CD4-positive, alpha-beta T cell (primary cell): ENCODE measurements at regions not wholly inside any gene's neighbourhood (a gene's known extent, or its start where the extent isn't known, plus 50 kb on each side); places are given as distances from the start of the nearest gene placed in this dataset.
"Not testable (repeated sequence)": the region's sequence is repeated elsewhere in the genome, so short reads cannot be mapped to it uniquely, and the experiment has no call there.

Source experiments
- ATAC-seq: fragments of 200-7000 bp; cut with Tn5 transposase; one replicate; pipeline ENCODE4 v1.10.0; 2022; ENCODE audit warnings: mild to moderate bottlenecking; ENCODE audit not compliant: poor library complexity
- CTCF ChIA-PET: fragments of 350-600 bp; sonication (Branson Sonifier 250); formaldehyde crosslinking; loops from one replicate; lab custom pipeline; 2021; ENCODE audit warnings: antibody characterized with exemption, inconsistent platforms; lab: Charles Lee
- POLR2A ChIA-PET: fragments of 350-600 bp; sonication (Branson Sonifier 250); formaldehyde crosslinking; loops from one replicate; lab custom pipeline; 2021; ENCODE audit warnings: antibody characterized with exemption, inconsistent platforms; lab: Charles Lee
- DNase-seq, 14 experiments: peaks; one replicate each; pipeline ENCODE4 v3.0.0-alpha.2; 2013 to 2020; ENCODE audit warnings: mixed read lengths in 2 of 14
- H3K27ac ChIP-seq, 2 donors: one replicate each; pipeline versions ENCODE4 v1.5.1 to v1.7.0; 2013; ENCODE audit warnings: low read length in 2 of 2, low read depth in 1 of 2, mild to moderate bottlenecking in 1 of 2
- H3K27me3 ChIP-seq, 2 experiments: 1 replicate in 1 of 2; 2 replicates in 1 of 2; pipeline versions ENCODE4 v1.6.1 to v1.7.0; 2013; ENCODE audit warnings: low read length in 2 of 2, control low read depth in 1 of 2, mild to moderate bottlenecking in 1 of 2, moderate library complexity in 1 of 2; ENCODE audit not compliant: insufficient read depth in 2 of 2, control insufficient read depth in 1 of 2
- H3K36me3 ChIP-seq: one replicate; pipeline ENCODE4 v1.6.1; 2013; ENCODE audit warnings: low read length, control low read depth; ENCODE audit not compliant: insufficient read depth
- H3K4me1 ChIP-seq: one replicate; pipeline ENCODE4 v1.6.1; 2013; ENCODE audit warnings: low read length, control low read depth; ENCODE audit not compliant: insufficient read depth
- H3K4me3 ChIP-seq: one replicate; pipeline ENCODE4 v1.5.1; 2013; ENCODE audit warnings: mild to moderate bottlenecking, low read length, moderate library complexity
- H3K9me3 ChIP-seq, 2 experiments: 1 replicate in 1 of 2; 2 replicates in 1 of 2; pipeline versions ENCODE4 v1.6.1 to v1.7.0; 2013; ENCODE audit warnings: low read length in 2 of 2, mild to moderate bottlenecking in 2 of 2, control low read depth in 1 of 2, moderate library complexity in 1 of 2; ENCODE audit not compliant: control insufficient read depth in 1 of 2, insufficient read depth in 1 of 2
- H3K27ac Mint-ChIP-seq: one replicate; pipeline ENCODE4 v1.8.0; 2020; ENCODE audit warnings: mixed read lengths
- H3K27me3 Mint-ChIP-seq: one replicate; pipeline ENCODE4 v1.8.0; 2021; ENCODE audit warnings: mixed read lengths
- H3K36me3 Mint-ChIP-seq: one replicate; pipeline ENCODE4 v1.8.0; 2021; ENCODE audit warnings: low read depth, mixed read lengths
- H3K4me1 Mint-ChIP-seq: one replicate; pipeline ENCODE4 v1.8.0; 2021; ENCODE audit warnings: low read depth, mixed read lengths
- H3K4me3 Mint-ChIP-seq: one replicate; pipeline ENCODE4 v1.8.0; 2020; ENCODE audit warnings: mild to moderate bottlenecking, mixed read lengths
- H3K9me3 Mint-ChIP-seq: one replicate; pipeline ENCODE4 v1.8.0; 2020; ENCODE audit warnings: mixed read lengths
- intact Hi-C, 2 experiments: fragments of 100-400 bp; cut with DNase I in 1 of 2; cut with micrococcal nuclease in 1 of 2; formaldehyde crosslinking; loops; one replicate each; pipeline versions ENCODE4 v1.15.1 to v1.9.0; 2023 to 2025; cut with DNase I, micrococcal nuclease
- TF ChIP-seq, protein P1 (sequence below): fragments of 200-600 bp; IDR thresholded peaks from one replicate; pipeline ENCODE4 v1.8.0; 2022; ENCODE audit warnings: antibody characterized with exemption, mild to moderate bottlenecking

GRCh38 chr10:16195894-16196293 is 240.9 kb upstream of the PTER start:
- Histone ChIP-seq H3K4me1 (no peaks in the 10 kb centered on the region), H3K4me3 (no peak overlapping the region), H3K27me3 (no peaks in the 10 kb centered on the region), H3K27ac (no peak overlapping the region), H3K36me3 (no peaks in the 10 kb centered on the region), H3K9me3 (peaks cover 0 to 3% of the 10 kb centered on the region in 2 experiments)
- no peaks in the 10 kb centered on the region for H3K36me3 Mint-ChIP-seq
- DNase-seq (no peak), ATAC-seq (no peak)
- intact Hi-C loops, result no loop called here
- no peak overlapping the region for H3K27ac Mint-ChIP-seq
- H3K27me3 Mint-ChIP-seq, result peaks cover 5% of the 10 kb centered on the region
- TF ChIP-seq, protein P1, sequence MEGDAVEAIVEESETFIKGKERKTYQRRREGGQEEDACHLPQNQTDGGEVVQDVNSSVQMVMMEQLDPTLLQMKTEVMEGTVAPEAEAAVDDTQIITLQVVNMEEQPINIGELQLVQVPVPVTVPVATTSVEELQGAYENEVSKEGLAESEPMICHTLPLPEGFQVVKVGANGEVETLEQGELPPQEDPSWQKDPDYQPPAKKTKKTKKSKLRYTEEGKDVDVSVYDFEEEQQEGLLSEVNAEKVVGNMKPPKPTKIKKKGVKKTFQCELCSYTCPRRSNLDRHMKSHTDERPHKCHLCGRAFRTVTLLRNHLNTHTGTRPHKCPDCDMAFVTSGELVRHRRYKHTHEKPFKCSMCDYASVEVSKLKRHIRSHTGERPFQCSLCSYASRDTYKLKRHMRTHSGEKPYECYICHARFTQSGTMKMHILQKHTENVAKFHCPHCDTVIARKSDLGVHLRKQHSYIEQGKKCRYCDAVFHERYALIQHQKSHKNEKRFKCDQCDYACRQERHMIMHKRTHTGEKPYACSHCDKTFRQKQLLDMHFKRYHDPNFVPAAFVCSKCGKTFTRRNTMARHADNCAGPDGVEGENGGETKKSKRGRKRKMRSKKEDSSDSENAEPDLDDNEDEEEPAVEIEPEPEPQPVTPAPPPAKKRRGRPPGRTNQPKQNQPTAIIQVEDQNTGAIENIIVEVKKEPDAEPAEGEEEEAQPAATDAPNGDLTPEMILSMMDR, result no peak
- H3K4me1 Mint-ChIP-seq, result peaks cover 8% of the 10 kb centered on the region
- peaks cover 4% of the 10 kb centered on the region for H3K9me3 Mint-ChIP-seq
- no peak overlapping the region for H3K4me3 Mint-ChIP-seq
- CTCF ChIA-PET, result no interaction called here
- POLR2A ChIA-PET, result no interaction called here

- H3K36me3 ChIP-seq, result no peaks in the 10 kb centered on the region
- Mint-ChIP-seq H3K4me3 (no peak overlapping the region), H3K27me3 (no peaks in the 10 kb centered on the region), H3K36me3 (no peaks in the 10 kb centered on the region), H3K9me3 (peaks cover 4% of the 10 kb centered on the region), H3K4me1 (peaks cover 8% of the 10 kb centered on the region), H3K27ac (no peak overlapping the region)
- CTCF ChIA-PET, result no interaction called here
- no peak overlapping the region for H3K27ac ChIP-seq
- peaks cover 0 to 3% of the 10 kb centered on the region in 2 experiments for H3K9me3 ChIP-seq
- no peak for ATAC-seq
- intact Hi-C loops, result no loop called here
- DNase-seq, result no peak
- no peaks in the 10 kb centered on the region for H3K4me1 ChIP-seq
- no peak overlapping the region for H3K4me3 ChIP-seq
- TF ChIP-seq, protein P1, result no peak
- POLR2A ChIA-PET, result no interaction called here
- H3K27me3 ChIP-seq, result no peaks in the 10 kb centered on the region
Measured at GRCh38 chr10:16199216-16199615, 237.6 kb upstream of the PTER start.

- H3K4me3 ChIP-seq, H3K4me1 ChIP-seq, CTCF ChIA-PET, H3K27ac Mint-ChIP-seq, H3K27me3 ChIP-seq, H3K4me1 Mint-ChIP-seq, H3K36me3 Mint-ChIP-seq, H3K36me3 ChIP-seq, DNase-seq, H3K27me3 Mint-ChIP-seq, H3K27ac ChIP-seq, H3K4me3 Mint-ChIP-seq, ATAC-seq, intact Hi-C loops, POLR2A ChIA-PET: not testable (repeated sequence)
- peaks cover 3 to 19% of the 10 kb centered on the region in 2 experiments for H3K9me3 ChIP-seq
- peaks cover 31% of the 10 kb centered on the region for H3K9me3 Mint-ChIP-seq
Measured at GRCh38 chr10:16223618-16224017, 213.2 kb upstream of the PTER start.

- H3K27ac Mint-ChIP-seq, result no peak overlapping the region
Measured at GRCh38 chr10:16227674-16228073, 209.1 kb upstream of the PTER start.

More at GRCh38 chr10:16227674-16228073, 209.1 kb upstream of the PTER start:
- no peak overlapping the region for H3K4me3 Mint-ChIP-seq
- Histone ChIP-seq H3K4me1 (no peaks in the 10 kb centered on the region), H3K27ac (no peak overlapping the region), H3K36me3 (no peaks in the 10 kb centered on the region), H3K4me3 (no peak overlapping the region), H3K27me3 (no peaks in the 10 kb centered on the region), H3K9me3 (peaks cover 3 to 14% of the 10 kb centered on the region in 2 experiments)
- TF ChIP-seq, protein P1, result no peak
- ATAC-seq (no peak), DNase-seq (no peak)
- intact Hi-C loops, result no loop called here
- no peaks in the 10 kb centered on the region for H3K27me3 Mint-ChIP-seq
- CTCF ChIA-PET, result no interaction called here
- POLR2A ChIA-PET, result no interaction called here
- H3K4me1 Mint-ChIP-seq, result no peaks in the 10 kb centered on the region
- H3K36me3 Mint-ChIP-seq, result no peaks in the 10 kb centered on the region
- H3K9me3 Mint-ChIP-seq, result peaks cover 20% of the 10 kb centered on the region
